ENCODE measurements at regions not wholly inside any gene's neighbourhood (a gene's known extent, or its start where the extent isn't known, plus 50 kb on each side); places are given as distances from the start of the nearest gene placed in this dataset.

- Histone ChIP-seq H3K27ac (ENCODE audit: low read depth) (no peak overlapping the region), H3K9me2 (ENCODE audit: insufficient read depth) (no peaks in the 10 kb centered on the region)
Observed at GRCh38 chr10:58013406-58013805, 254.3 kb downstream of the IPMK start.

More at GRCh38 chr10:58013406-58013805, 254.3 kb downstream of the IPMK start:
- Histone ChIP-seq H2AFZ (no peak overlapping the region; the same call in 1 of the 2 replicates), H3K4me1 (ENCODE audit: insufficient read depth) (peaks cover 15% of the 10 kb centered on the region; the same call in 1 of the 2 replicates), H3K4me3 (no peak overlapping the region), H4K20me1 (replicated peaks; ENCODE audit: insufficient read depth) (no peaks in the 10 kb centered on the region), H3K4me2 (no peak overlapping the region), H3F3A (replicated peaks; ENCODE audit: low read depth) (no peaks in the 10 kb centered on the region), H3K27me3 (ENCODE audit: insufficient read depth) (no peaks in the 10 kb centered on the region), H3K79me2 (replicated peaks; ENCODE audit: insufficient read depth) (no peaks in the 10 kb centered on the region), H3K36me3 (ENCODE audit: insufficient read depth) (no peaks in the 10 kb centered on the region)
- H3K36me3 Mint-ChIP-seq (ENCODE audit: low read depth) = peaks cover 29% of the 10 kb centered on the region
- H3K27ac Mint-ChIP-seq = no peak overlapping the region
- DNase-seq (ENCODE audit: low spot score) = no peak
- TF ChIP-seq ETS1 (IDR thresholded peaks at IDR 0.05) (no peak), CTCF (conservative IDR thresholded peaks at IDR 0.05; ENCODE audit: low read depth in 2 of 2) (no peak), REST (IDR thresholded peaks at IDR 0.05; ENCODE audit: unreplicated experiment) (no peak), EZH2phosphoT487 (IDR thresholded peaks at IDR 0.05; ENCODE audit: unreplicated experiment) (no peak)
- H3K9me3 Mint-ChIP-seq = peaks cover 27% of the 10 kb centered on the region
- H3K4me3 Mint-ChIP-seq = no peak overlapping the region
- no peak for ATAC-seq
- peaks cover 6% of the 10 kb centered on the region for H3K27me3 Mint-ChIP-seq (ENCODE audit: insufficient read depth, low read depth, poor library complexity)
- H3K4me1 Mint-ChIP-seq = peaks cover 29% of the 10 kb centered on the region
